Colonic mucosa (tissue), 4 donors: ENCODE measurements at regions not wholly inside any gene's neighbourhood (a gene's known extent, or its start where the extent isn't known, plus 50 kb on each side); places are given as distances from the start of the nearest gene placed in this dataset.

Experiments used
- DNase-seq: peaks from one replicate; pipeline ENCODE4 v3.0.0-alpha.2; 2020
- H3K27ac ChIP-seq: fragments of 200-600 bp; one replicate; pipeline ENCODE4 v1.8.0; 2021
- H3K27me3 ChIP-seq: fragments of 200-600 bp; one replicate; pipeline ENCODE4 v1.8.0; 2021
- H3K36me3 ChIP-seq: fragments of 200-600 bp; one replicate; pipeline ENCODE4 v1.8.0; 2021
- H3K4me1 ChIP-seq: fragments of 200-600 bp; one replicate; pipeline ENCODE4 v1.8.0; 2021; ENCODE audit warnings: mild to moderate bottlenecking
- H3K4me3 ChIP-seq: fragments of 200-600 bp; one replicate; pipeline ENCODE4 v1.8.0; 2021
- H3K9ac ChIP-seq, 2 donors: one replicate each; pipeline ENCODE4 v1.7.0; 2013; ENCODE audit warnings: control low read depth in 2 of 2, low read depth in 2 of 2, low read length in 2 of 2
- H3K9me3 ChIP-seq: fragments of 200-600 bp; one replicate; pipeline ENCODE4 v1.8.0; 2021
- CTCF ChIP-seq: fragments of 200-600 bp; IDR thresholded peaks from one replicate; pipeline ENCODE4 v1.8.0; 2022; ENCODE audit warnings: antibody characterized with exemption, mild to moderate bottlenecking
- intact Hi-C: fragments of 100-400 bp; cut with DNase I; formaldehyde crosslinking; loops from one replicate; pipeline ENCODE4 v1.14.1; 2022
- donor health status: healthy.
- donor health status: DM: no; HTN: no; CAD: no.
- donor health status: DM: no; HTN: no; CAD: no.

DNA sequence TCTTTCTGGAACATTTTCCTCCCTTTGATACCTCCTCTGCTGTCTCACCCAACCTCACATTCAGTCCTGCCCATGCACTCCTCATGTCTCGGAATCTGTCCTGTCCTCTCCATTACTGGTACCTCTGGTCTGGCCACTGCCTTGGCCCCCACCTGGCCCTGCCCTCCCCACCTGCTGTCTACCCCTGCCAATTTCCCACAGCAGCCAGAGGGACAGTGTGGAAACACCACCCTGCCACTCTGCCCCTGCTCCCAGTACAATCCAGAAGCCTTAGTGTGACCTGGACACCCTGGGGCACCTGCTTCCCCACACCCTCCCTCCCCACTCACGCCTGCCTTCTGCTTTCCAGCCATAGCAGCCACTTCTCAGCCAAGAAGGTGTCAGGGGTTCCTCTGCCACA, 534.4 kb downstream of the MATN1 start:
- no peaks in the 10 kb centered on the region for H3K9me3 ChIP-seq
- no peaks in the 10 kb centered on the region for H3K4me1 ChIP-seq
- DNase-seq = no peak
- H3K4me3 ChIP-seq = no peak overlapping the region
- TF ChIP-seq CTCF = no peak
- H3K36me3 ChIP-seq = no peaks in the 10 kb centered on the region
- intact Hi-C loops = no loop called here
- H3K27ac ChIP-seq = no peak overlapping the region
- no peaks in the 10 kb centered on the region for H3K27me3 ChIP-seq
- no peak overlapping the region for H3K9ac ChIP-seq

DNA sequence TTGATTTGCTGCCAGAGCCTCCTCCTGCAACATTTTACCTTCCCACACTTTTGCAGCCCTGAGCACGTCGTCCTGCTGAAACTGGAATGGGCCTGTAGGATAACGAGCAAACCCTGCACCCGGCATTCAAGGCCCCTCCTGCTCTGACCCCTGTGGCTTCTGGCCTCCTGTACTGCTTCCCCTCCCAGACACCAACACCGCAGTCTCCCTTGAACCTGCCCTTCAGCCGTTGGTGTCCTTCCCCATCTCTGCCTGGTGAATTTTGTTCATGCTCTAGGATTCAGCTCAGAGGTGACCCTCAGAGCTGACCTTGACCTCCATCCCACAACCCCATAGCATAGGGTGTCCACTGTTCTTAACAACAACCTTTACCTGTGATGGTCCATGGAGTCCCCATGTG, 535.1 kb downstream of the MATN1 start:
- no peaks in the 10 kb centered on the region for H3K4me1 ChIP-seq
- H3K27ac ChIP-seq = no peak overlapping the region
- no peaks in the 10 kb centered on the region for H3K36me3 ChIP-seq
- no peaks in the 10 kb centered on the region for H3K9me3 ChIP-seq
- no peaks in the 10 kb centered on the region for H3K27me3 ChIP-seq
- no peak overlapping the region for H3K9ac ChIP-seq
- intact Hi-C loops = no loop called here
- no peak for TF ChIP-seq CTCF
- no peak overlapping the region for H3K4me3 ChIP-seq
- DNase-seq = no peak

GRCh38 chr1:30187413-30188023, 535.9 kb downstream of the MATN1 start:
- Histone ChIP-seq H3K4me1 (no peaks in the 10 kb centered on the region), H3K9ac (no peak overlapping the region), H3K4me3 (no peak overlapping the region), H3K27ac (no peak overlapping the region), H3K27me3 (no peaks in the 10 kb centered on the region), H3K36me3 (no peaks in the 10 kb centered on the region), H3K9me3 (no peaks in the 10 kb centered on the region)
- no peak for DNase-seq
- intact Hi-C loops = no loop called here
- no peak for TF ChIP-seq CTCF

DNA sequence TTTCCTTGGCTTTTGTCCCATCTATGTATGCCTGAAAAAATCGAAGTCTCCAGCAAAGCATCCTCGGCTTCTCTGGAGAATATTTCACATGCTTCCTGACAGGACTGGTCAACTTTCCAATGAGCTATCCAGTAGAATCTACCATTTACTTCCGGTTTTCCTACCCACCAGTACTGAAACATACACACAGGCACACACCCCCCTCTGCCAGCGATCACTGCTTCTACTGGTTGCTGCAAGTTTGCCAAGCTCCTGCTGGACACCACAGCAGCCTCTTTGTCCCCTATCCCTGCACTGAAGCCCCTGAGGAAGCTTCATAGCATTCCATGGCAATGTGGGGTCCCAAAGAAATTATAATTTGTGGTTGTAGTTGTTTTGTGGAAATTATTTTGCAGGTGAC, 536.8 kb downstream of the MATN1 start:
- Histone ChIP-seq H3K36me3 (no peaks in the 10 kb centered on the region), H3K9me3 (no peaks in the 10 kb centered on the region), H3K27me3 (no peaks in the 10 kb centered on the region), H3K4me3 (no peak overlapping the region), H3K27ac (no peak overlapping the region), H3K4me1 (no peaks in the 10 kb centered on the region), H3K9ac (no peak overlapping the region)
- DNase-seq = no peak
- intact Hi-C loops = no loop called here
- TF ChIP-seq CTCF = no peak

DNA sequence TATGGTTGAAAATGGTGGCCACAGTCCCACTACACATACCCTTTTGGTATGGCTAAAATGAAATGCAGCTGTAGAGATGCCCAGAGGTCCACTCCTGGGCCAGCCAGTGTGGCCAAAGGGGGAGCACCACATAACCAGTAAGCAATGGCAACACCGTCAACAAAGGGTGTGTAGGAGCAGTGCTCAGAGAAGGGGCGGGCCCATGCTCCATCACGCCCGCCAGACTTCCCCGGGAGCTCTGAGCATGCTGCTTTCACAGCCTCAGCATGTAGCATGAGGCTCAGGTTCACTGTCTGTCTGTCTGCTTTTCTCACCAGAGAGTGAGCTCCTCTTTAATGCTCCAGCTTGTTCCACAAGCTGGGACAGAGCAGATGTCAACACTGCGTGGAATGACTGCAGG, 537.6 kb downstream of the MATN1 start:
- intact Hi-C loops = no loop called here
- TF ChIP-seq CTCF = no peak
- H3K9ac ChIP-seq = no peak overlapping the region
- DNase-seq = no peak
- H3K36me3 ChIP-seq = no peaks in the 10 kb centered on the region
- H3K27ac ChIP-seq = no peak overlapping the region
- H3K9me3 ChIP-seq = no peaks in the 10 kb centered on the region
- no peaks in the 10 kb centered on the region for H3K4me1 ChIP-seq
- no peaks in the 10 kb centered on the region for H3K27me3 ChIP-seq
- H3K4me3 ChIP-seq = no peak overlapping the region

DNA sequence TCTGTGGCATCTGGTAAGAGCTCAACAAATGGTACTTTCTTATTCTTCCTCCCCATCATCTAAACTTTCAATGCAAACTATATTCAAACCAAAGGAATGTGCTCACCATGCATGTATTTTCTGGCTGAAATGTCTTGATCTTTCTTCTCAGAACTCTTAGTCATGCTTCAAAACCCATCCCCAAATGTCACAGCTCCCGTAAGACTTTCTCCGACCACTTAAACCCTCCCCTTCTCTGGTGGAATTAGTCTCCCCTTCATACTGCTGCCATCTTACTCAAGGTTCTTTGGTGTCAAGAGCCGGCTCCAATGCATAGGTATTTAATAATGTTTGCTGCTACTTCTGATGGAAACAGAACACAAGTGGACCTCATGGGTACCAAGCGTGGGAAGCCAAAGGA, 538.1 kb downstream of the MATN1 start:
- Histone ChIP-seq H3K4me3 (no peak overlapping the region), H3K9me3 (no peaks in the 10 kb centered on the region), H3K9ac (no peak overlapping the region), H3K4me1 (no peaks in the 10 kb centered on the region), H3K27me3 (no peaks in the 10 kb centered on the region), H3K27ac (no peak overlapping the region), H3K36me3 (no peaks in the 10 kb centered on the region)
- no peak for TF ChIP-seq CTCF
- intact Hi-C loops = no loop called here
- no peak for DNase-seq
